HepG2 (cell line): ENCODE measurements at regions not wholly inside any gene's neighbourhood (a gene's known extent, or its start where the extent isn't known, plus 50 kb on each side); places are given as distances from the start of the nearest gene placed in this dataset.
A peak's percentile ranks its signal among the peaks of the same experiment; 100 is the strongest.

ENCODE experiments used
- ATAC-seq: fragments of 200-7000 bp; cut with Tn5 transposase; 3 replicates; pipeline ENCODE4 v1.9.1; 2020; ENCODE audit warnings: mild to moderate bottlenecking, moderate library complexity
- BruUV-seq: library from RNA; stranded (reverse); fragments of 400-500 nt; replicated peaks from 2 replicates; lab custom pipeline; 2021; lab: Mats Ljungman, UMichigan
- CTCF ChIA-PET: fragments of 300-600 bp; formaldehyde crosslinking; extraction: SDS; loops from one replicate; lab custom pipeline; 2021; ENCODE audit warnings: low total read pairs, inconsistent platforms, low intra/inter-chr PET ratio; lab: Yijun Ruan, JAX
- POLR2A ChIA-PET: fragments of 350-600 bp; sonication (Branson Sonifier 250); formaldehyde crosslinking; loops from one replicate; lab custom pipeline; 2020; ENCODE audit warnings: antibody characterized with exemption, inconsistent platforms; lab: Yijun Ruan, JAX
- DNase-seq: peaks from one replicate; pipeline ENCODE4 v3.0.0-alpha.2; 2015; ENCODE audit warnings: low spot score
- FAIRE-seq: peaks from 3 replicates; lab custom pipeline; 2011; peaks lifted over from hg19 to GRCh38; lab: Jason Lieb, UNC
- H2AFZ ChIP-seq: one replicate; pipeline ENCODE4 v1.6.1; 2011; ENCODE audit warnings: low read length, inconsistent platforms
- H3K27ac ChIP-seq: fragments of 300-600 bp; 3 replicates; pipeline ENCODE4 v1.8.0; 2011; ENCODE audit warnings: mixed run types, mild to moderate bottlenecking, mixed read lengths, low read length, inconsistent platforms; ENCODE audit not compliant: insufficient read depth; ENCODE audit errors: extremely low read length
- H3K27me3 ChIP-seq, 2 experiments: fragments of 200-600 bp in 1 of 2; 2 replicates in 1 of 2; 3 replicates in 1 of 2; pipeline versions ENCODE4 v1.6.0 to v1.8.0; 2011; ENCODE audit warnings: low read length in 2 of 2, mild to moderate bottlenecking in 2 of 2, moderate library complexity in 2 of 2, inconsistent platforms in 1 of 2; ENCODE audit not compliant: insufficient read depth in 2 of 2, control insufficient read depth in 1 of 2
- H3K36me3 ChIP-seq, 2 experiments: fragments of 200-600 bp in 1 of 2; replicated peaks in 1 of 2; 2 replicates in 1 of 2; 3 replicates in 1 of 2; pipeline versions ENCODE4 v1.5.1 to v1.8.0; 2011; ENCODE audit warnings: low read length in 2 of 2, inconsistent platforms in 1 of 2; ENCODE audit not compliant: insufficient read depth in 2 of 2, control insufficient read depth in 1 of 2
- H3K4me1 ChIP-seq: 2 replicates; pipeline ENCODE4 v1.5.1; 2012; ENCODE audit warnings: low read length, inconsistent platforms; ENCODE audit not compliant: insufficient read depth
- H3K4me2 ChIP-seq: 2 replicates; pipeline ENCODE4 v1.6.0; 2011; ENCODE audit warnings: low read depth, low read length, inconsistent platforms
- H3K4me3 ChIP-seq, 3 experiments: fragments of 200-600 bp in 1 of 3; sonication (generic), shearing (Covaris generic) in 1 of 3; replicated peaks in 1 of 3; 2 replicates each; pipeline ENCODE4 v1.5.1; 2011 to 2016; ENCODE audit warnings: low read length in 3 of 3, inconsistent platforms in 2 of 3, low read depth in 2 of 3, mild to moderate bottlenecking in 2 of 3, control low read depth in 1 of 3, mixed read lengths in 1 of 3; ENCODE audit not compliant: insufficient read depth in 1 of 3
- H3K79me2 ChIP-seq: one replicate; pipeline ENCODE4 v1.6.1; 2011; ENCODE audit warnings: low read length, inconsistent platforms; ENCODE audit not compliant: insufficient read depth
- H3K9ac ChIP-seq: 2 replicates; pipeline ENCODE4 v1.6.0; 2011; ENCODE audit warnings: mild to moderate bottlenecking, low read depth, low read length, inconsistent platforms; ENCODE audit not compliant: insufficient read depth
- H3K9me3 ChIP-seq: 2 replicates; pipeline ENCODE4 v1.5.1; 2012; ENCODE audit warnings: mild to moderate bottlenecking, low read length
- H4K20me1 ChIP-seq: 2 replicates; pipeline ENCODE4 v1.6.0; 2011; ENCODE audit warnings: inconsistent platforms, mild to moderate bottlenecking, low read length, moderate library complexity; ENCODE audit not compliant: insufficient read depth
- CREB3 ChIP-seq: sonication (generic); formaldehyde crosslinking; IDR thresholded peaks from 2 replicates; pipeline ENCODE4 v1.5.0; 2020; ENCODE audit warnings: missing genetic modification reagents
- HDAC6 ChIP-seq: fragments of 200-600 bp; sonication (generic); IDR thresholded peaks from 2 replicates; pipeline ENCODE4 v1.7.0; 2017; ENCODE audit warnings: mild to moderate bottlenecking, antibody characterized with exemption, low read length, low read depth
- HMG20A ChIP-seq: IDR thresholded peaks from 2 replicates; pipeline ENCODE4 v1.6.1; 2016; ENCODE audit warnings: borderline replicate concordance
- MAFF ChIP-seq: IDR thresholded peaks from 2 replicates; pipeline ENCODE4 v1.6.1; 2011; ENCODE audit warnings: low read depth, low read length, improper control_type of control experiment
- MAFK ChIP-seq, 2 experiments: IDR thresholded peaks in 1 of 2; conservative IDR thresholded peaks in 1 of 2; 2 replicates each; pipeline ENCODE4 v1.6.1; 2011; ENCODE audit warnings: improper control_type of control experiment in 2 of 2, low read length in 2 of 2
- MTERF4 ChIP-seq: sonication (generic); formaldehyde crosslinking; IDR thresholded peaks from 2 replicates; pipeline ENCODE4 v1.8.0; 2023; ENCODE audit warnings: mild to moderate bottlenecking, missing genetic modification reagents
- PBX2 ChIP-seq: IDR thresholded peaks from 2 replicates; pipeline ENCODE4 v1.6.1; 2016; ENCODE audit warnings: control low read depth
- SP140L ChIP-seq: sonication (generic); formaldehyde crosslinking; IDR thresholded peaks from 2 replicates; pipeline ENCODE4 v1.4.0; 2020; ENCODE audit warnings: missing genetic modification reagents, borderline replicate concordance
- SRSF4 ChIP-seq: fragments of 200-400 bp; formaldehyde crosslinking; IDR thresholded peaks from one replicate; pipeline ENCODE4 v1.6.1; 2018; ENCODE audit warnings: mild to moderate bottlenecking, low read depth, low read length, moderate library complexity; ENCODE audit not compliant: poor library complexity, severe bottlenecking
- ZC3H13 ChIP-seq: sonication (generic); formaldehyde crosslinking; IDR thresholded peaks from 2 replicates; pipeline ENCODE4 v1.8.1; 2023; ENCODE audit warnings: mild to moderate bottlenecking, missing genetic modification reagents, moderate library complexity
- ZMAT3 ChIP-seq: sonication (generic); formaldehyde crosslinking; conservative IDR thresholded peaks from 2 replicates; pipeline ENCODE4 v1.7.0; 2021; ENCODE audit warnings: missing genetic modification reagents
- ZMYM2 ChIP-seq: sonication (generic); formaldehyde crosslinking; IDR thresholded peaks from 2 replicates; pipeline ENCODE4 v1.8.0; 2022; ENCODE audit warnings: mild to moderate bottlenecking, missing genetic modification reagents
- ZNF232 ChIP-seq: sonication (generic); formaldehyde crosslinking; IDR thresholded peaks from 2 replicates; pipeline ENCODE4 v1.4.0; 2020; ENCODE audit warnings: missing genetic modification reagents, borderline replicate concordance
- ZNF543 ChIP-seq: sonication (generic); formaldehyde crosslinking; IDR thresholded peaks from 2 replicates; pipeline ENCODE4 v1.4.0; 2020; ENCODE audit warnings: mild to moderate bottlenecking, missing genetic modification reagents
- ZNF788 ChIP-seq: sonication (generic); formaldehyde crosslinking; IDR thresholded peaks from 2 replicates; pipeline ENCODE4 v1.5.0; 2020; ENCODE audit warnings: mild to moderate bottlenecking, missing genetic modification reagents, borderline replicate concordance
- WGBS: methylation state at CpG from one replicate; pipeline ENCODE4 v1.1.6; 2017; ENCODE audit warnings: low lambda C conversion rate; 5-methylcytosine and 5-hydroxymethylcytosine counted together
- in situ Hi-C: cut with HindIII; loops from 2 replicates; pipeline ENCODE4 v1.10.0; 2017; ENCODE audit warnings: low pct_unique_long_range_greater_than_20kb; ENCODE audit not compliant: extremely low pct_ligation_motif_present
- intact Hi-C: fragments of 100-400 bp; cut with micrococcal nuclease; formaldehyde crosslinking; loops from one replicate; pipeline ENCODE4 v1.10.0; 2022; ENCODE audit not compliant: unreplicated experiment
- TF ChIP-seq, protein P1 (sequence below): sonication (generic); formaldehyde crosslinking; IDR thresholded peaks from 2 replicates; pipeline ENCODE4 v1.4.0; 2020; ENCODE audit warnings: mild to moderate bottlenecking, low read depth, missing genetic modification reagents
- TF ChIP-seq, protein P2 (sequence below): sonication (generic); formaldehyde crosslinking; conservative IDR thresholded peaks from 2 replicates; pipeline ENCODE4 v1.5.0; 2020; ENCODE audit warnings: missing genetic modification reagents

DNA sequence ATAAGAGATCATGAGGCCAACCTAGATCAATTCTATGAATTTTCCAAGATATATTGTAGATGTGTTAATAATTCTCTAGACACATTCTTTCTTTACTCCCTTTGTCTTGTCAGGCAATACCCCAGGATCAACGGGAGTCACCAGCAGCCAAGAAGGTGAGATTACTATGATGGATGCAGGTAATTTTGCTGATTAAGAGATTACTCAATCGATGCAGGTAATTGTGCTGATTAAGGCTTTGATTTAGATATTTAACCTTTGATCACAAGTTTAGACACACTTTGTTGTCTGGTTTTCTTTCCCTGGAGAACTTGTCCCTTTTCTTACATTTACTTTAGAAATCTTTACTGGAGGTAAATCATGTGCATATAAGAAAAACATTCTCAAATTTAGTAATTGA is 134.3 kb upstream of the CNTN1 start:
- ChIA-PET CTCF (no interaction called here), POLR2A (no interaction called here)
- Histone ChIP-seq H3K9ac (no peak overlapping the region), H2AFZ (no peak overlapping the region), H3K27ac (no peak overlapping the region), H3K27me3 (no peaks in the 10 kb centered on the region), H3K36me3 (no peaks in the 10 kb centered on the region), H4K20me1 (no peaks in the 10 kb centered on the region), H3K4me2 (no peak overlapping the region), H3K4me3 (no peak overlapping the region), H3K4me1 (no peaks in the 10 kb centered on the region), H3K9me3 (peaks cover 34% of the 10 kb centered on the region), H3K79me2 (no peaks in the 10 kb centered on the region)
- FAIRE-seq: no peak
- no peak for ATAC-seq
- 0% methylated on average over 2 of the region's 2 CpGs for WGBS
- intact Hi-C loops: no loop called here
- no peak for TF ChIP-seq CREB3 (CRISPR knock-in tag)
- no peak for TF ChIP-seq ZNF788 (CRISPR knock-in tag)
- TF ChIP-seq SRSF4: no peak
- TF ChIP-seq HMG20A (CRISPR knock-in tag): no peak
- TF ChIP-seq HDAC6: no peak
- TF ChIP-seq ZMYM2 (CRISPR knock-in tag): no peak
- TF ChIP-seq ZMAT3 (CRISPR knock-in tag): no peak
- TF ChIP-seq SP140L: no peak
- TF ChIP-seq MAFF: peak; percentile 65
- TF ChIP-seq MTERF4 (CRISPR knock-in tag): no peak
- no peak for TF ChIP-seq ZNF543 (CRISPR knock-in tag)
- TF ChIP-seq ZC3H13 (CRISPR knock-in tag): no peak
- TF ChIP-seq PBX2 (CRISPR knock-in tag): no peak
- TF ChIP-seq, protein P1, sequence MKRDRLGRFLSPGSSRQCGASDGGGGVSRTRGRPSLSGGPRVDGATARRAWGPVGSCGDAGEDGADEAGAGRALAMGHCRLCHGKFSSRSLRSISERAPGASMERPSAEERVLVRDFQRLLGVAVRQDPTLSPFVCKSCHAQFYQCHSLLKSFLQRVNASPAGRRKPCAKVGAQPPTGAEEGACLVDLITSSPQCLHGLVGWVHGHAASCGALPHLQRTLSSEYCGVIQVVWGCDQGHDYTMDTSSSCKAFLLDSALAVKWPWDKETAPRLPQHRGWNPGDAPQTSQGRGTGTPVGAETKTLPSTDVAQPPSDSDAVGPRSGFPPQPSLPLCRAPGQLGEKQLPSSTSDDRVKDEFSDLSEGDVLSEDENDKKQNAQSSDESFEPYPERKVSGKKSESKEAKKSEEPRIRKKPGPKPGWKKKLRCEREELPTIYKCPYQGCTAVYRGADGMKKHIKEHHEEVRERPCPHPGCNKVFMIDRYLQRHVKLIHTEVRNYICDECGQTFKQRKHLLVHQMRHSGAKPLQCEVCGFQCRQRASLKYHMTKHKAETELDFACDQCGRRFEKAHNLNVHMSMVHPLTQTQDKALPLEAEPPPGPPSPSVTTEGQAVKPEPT (CRISPR knock-in tag): no peak
- no peak for TF ChIP-seq ZNF232 (CRISPR knock-in tag)
- TF ChIP-seq MAFK (conservative IDR thresholded peaks at IDR 0.05 in 1 of 2, IDR thresholded peaks at IDR 0.05 in 1 of 2; ENCODE audit: low read length in 2 of 2): peak; percentile 66 to 67
- TF ChIP-seq, protein P2, sequence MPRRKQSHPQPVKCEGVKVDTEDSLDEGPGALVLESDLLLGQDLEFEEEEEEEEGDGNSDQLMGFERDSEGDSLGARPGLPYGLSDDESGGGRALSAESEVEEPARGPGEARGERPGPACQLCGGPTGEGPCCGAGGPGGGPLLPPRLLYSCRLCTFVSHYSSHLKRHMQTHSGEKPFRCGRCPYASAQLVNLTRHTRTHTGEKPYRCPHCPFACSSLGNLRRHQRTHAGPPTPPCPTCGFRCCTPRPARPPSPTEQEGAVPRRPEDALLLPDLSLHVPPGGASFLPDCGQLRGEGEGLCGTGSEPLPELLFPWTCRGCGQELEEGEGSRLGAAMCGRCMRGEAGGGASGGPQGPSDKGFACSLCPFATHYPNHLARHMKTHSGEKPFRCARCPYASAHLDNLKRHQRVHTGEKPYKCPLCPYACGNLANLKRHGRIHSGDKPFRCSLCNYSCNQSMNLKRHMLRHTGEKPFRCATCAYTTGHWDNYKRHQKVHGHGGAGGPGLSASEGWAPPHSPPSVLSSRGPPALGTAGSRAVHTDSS: no peak
- BruUV-seq: no TSS peak
- in situ Hi-C loops: no loop called here
- no peak for DNase-seq
